22Rv1 (cell line): ENCODE measurements at regions not wholly inside any gene's neighbourhood (a gene's known extent, or its start where the extent isn't known, plus 50 kb on each side); places are given as distances from the start of the nearest gene placed in this dataset.

ENCODE experiments used
- ZFX ChIP-seq: fragments of 450-650 bp; IDR thresholded peaks from 2 replicates; pipeline ENCODE4 v1.6.1; 2017; ENCODE audit warnings: antibody characterized with exemption, borderline replicate concordance
- TF ChIP-seq, protein P1 (sequence below): fragments of 450-650 bp; IDR thresholded peaks from 2 replicates; pipeline ENCODE4 v1.5.1; 2017; ENCODE audit warnings: mild to moderate bottlenecking

GRCh38 chr2:203817147-203817546, 50.4 kb upstream of the CTLA4 start:
- TF ChIP-seq, protein P1, sequence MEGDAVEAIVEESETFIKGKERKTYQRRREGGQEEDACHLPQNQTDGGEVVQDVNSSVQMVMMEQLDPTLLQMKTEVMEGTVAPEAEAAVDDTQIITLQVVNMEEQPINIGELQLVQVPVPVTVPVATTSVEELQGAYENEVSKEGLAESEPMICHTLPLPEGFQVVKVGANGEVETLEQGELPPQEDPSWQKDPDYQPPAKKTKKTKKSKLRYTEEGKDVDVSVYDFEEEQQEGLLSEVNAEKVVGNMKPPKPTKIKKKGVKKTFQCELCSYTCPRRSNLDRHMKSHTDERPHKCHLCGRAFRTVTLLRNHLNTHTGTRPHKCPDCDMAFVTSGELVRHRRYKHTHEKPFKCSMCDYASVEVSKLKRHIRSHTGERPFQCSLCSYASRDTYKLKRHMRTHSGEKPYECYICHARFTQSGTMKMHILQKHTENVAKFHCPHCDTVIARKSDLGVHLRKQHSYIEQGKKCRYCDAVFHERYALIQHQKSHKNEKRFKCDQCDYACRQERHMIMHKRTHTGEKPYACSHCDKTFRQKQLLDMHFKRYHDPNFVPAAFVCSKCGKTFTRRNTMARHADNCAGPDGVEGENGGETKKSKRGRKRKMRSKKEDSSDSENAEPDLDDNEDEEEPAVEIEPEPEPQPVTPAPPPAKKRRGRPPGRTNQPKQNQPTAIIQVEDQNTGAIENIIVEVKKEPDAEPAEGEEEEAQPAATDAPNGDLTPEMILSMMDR, result no peak
- no peak for TF ChIP-seq ZFX
